H1 (cell line): ENCODE measurements at regions not wholly inside any gene's neighbourhood (a gene's known extent, or its start where the extent isn't known, plus 50 kb on each side); places are given as distances from the start of the nearest gene placed in this dataset.

ENCODE experiments used
- CEBPB ChIP-seq: IDR thresholded peaks from 2 replicates; pipeline ENCODE4 v1.6.1; 2012; ENCODE audit warnings: low read depth, low read length
- CHD7 ChIP-seq: fragments of 300-600 bp; sonication (generic); IDR thresholded peaks from 2 replicates; pipeline ENCODE4 v1.7.1; 2012; ENCODE audit warnings: low read length, moderate library complexity, mild to moderate bottlenecking, inconsistent platforms; ENCODE audit not compliant: insufficient replicate concordance
- EP300 ChIP-seq, 2 experiments: IDR thresholded peaks; 1 replicate in 1 of 2; 2 replicates in 1 of 2; pipeline ENCODE4 v1.6.1; 2011 to 2012; ENCODE audit warnings: low read depth in 2 of 2, low read length in 2 of 2, mild to moderate bottlenecking in 2 of 2, borderline replicate concordance in 1 of 2, inconsistent platforms in 1 of 2, moderate library complexity in 1 of 2
- FOSL1 ChIP-seq: IDR thresholded peaks from 2 replicates; pipeline ENCODE4 v1.6.1; 2011; ENCODE audit warnings: mild to moderate bottlenecking, low read depth, low read length, moderate library complexity; ENCODE audit not compliant: insufficient read depth
- NANOG ChIP-seq: IDR thresholded peaks from 2 replicates; pipeline ENCODE4 v1.6.1; 2011; ENCODE audit warnings: low read length, low read depth, mild to moderate bottlenecking, inconsistent platforms; ENCODE audit not compliant: insufficient read depth, poor library complexity, severe bottlenecking
- POLR2AphosphoS5 ChIP-seq: IDR thresholded peaks from 2 replicates; pipeline ENCODE4 v1.6.1; 2011; ENCODE audit warnings: low read depth, low read length
- SUZ12 ChIP-seq: fragments of 200-600 bp; sonication (generic); IDR thresholded peaks from 2 replicates; pipeline ENCODE4 v1.6.1; 2012; ENCODE audit warnings: mild to moderate bottlenecking, inconsistent platforms, low read length, moderate library complexity, mixed read lengths

GRCh38 chr18:70732916-70733315 lies 444.1 kb downstream of the SOCS6 start (continued):
- TF ChIP-seq CHD7 (no peak), SUZ12 (no peak), FOSL1 (no peak), NANOG (no peak), POLR2AphosphoS5 (no peak), CEBPB (no peak), EP300 (IDR thresholded peaks at IDR 0.05; ENCODE audit: borderline replicate concordance in 1 of 2, low read depth in 2 of 2, low read length in 2 of 2) (no peak)
